ENCODE measurements at regions not wholly inside any gene's neighbourhood (a gene's known extent, or its start where the extent isn't known, plus 50 kb on each side); places are given as distances from the start of the nearest gene placed in this dataset.
A peak's percentile ranks its signal among the peaks of the same experiment; 100 is the strongest.

DNA sequence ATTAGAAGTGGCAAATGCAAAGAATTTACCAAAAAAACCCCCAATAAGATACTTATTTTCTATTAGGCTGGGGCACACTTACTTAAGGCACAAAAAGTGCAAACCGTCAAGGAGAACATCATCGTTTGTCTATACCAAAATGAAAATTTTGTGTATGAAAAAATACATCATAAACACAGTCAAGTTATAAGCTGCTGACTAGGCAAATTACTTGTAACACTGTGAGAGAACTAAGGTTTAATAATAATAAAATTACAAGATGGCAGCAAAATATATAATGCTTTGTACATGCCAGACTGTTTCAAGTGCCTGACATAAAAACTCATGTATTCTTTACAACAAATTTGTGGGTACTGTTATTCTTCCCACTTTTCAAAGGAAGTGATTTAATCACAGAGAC lies 297.2 kb upstream of the CRBN start:
- POLR2A ChIA-PET (ENCODE audit: partially characterized antibody), result no interaction called here
- CTCF ChIA-PET (ENCODE audit: partially characterized antibody), result no interaction called here
- Histone ChIP-seq H2BK15ac (ENCODE audit: low read length) (no peak overlapping the region), H4K8ac (ENCODE audit: extremely low read depth, insufficient read depth, low read length) (no peak overlapping the region), H3K18ac (ENCODE audit: extremely low read depth, low read length) (no peak overlapping the region), H3K36me3 (ENCODE audit: control insufficient read depth in 2 of 4, insufficient read depth in 4 of 4, low read length in 3 of 4) (no peaks in the 10 kb centered on the region), H3K14ac (ENCODE audit: insufficient read length) (no peak overlapping the region), H3K56ac (replicated peaks; ENCODE audit: insufficient read length, low read depth, low read length) (no peak overlapping the region), H3K4me3 (ENCODE audit: extremely low read depth in 1 of 4, insufficient read depth in 2 of 4, low read depth in 3 of 4, low read length in 4 of 4) (no peak overlapping the region), H3K23ac (ENCODE audit: insufficient read length) (no peak overlapping the region), H3K4ac (replicated peaks; ENCODE audit: insufficient read length, low read depth, low read length) (no peak overlapping the region), H2BK5ac (ENCODE audit: low read depth, low read length) (no peak overlapping the region), H2BK20ac (ENCODE audit: low read length) (no peak overlapping the region), H4K91ac (replicated peaks; ENCODE audit: insufficient read length, low read length) (no peak overlapping the region), H2AFZ (ENCODE audit: low read length) (no peak overlapping the region), H4K5ac (ENCODE audit: insufficient read length, low read depth, low read length) (no peak overlapping the region), H3K27me3 (replicated peaks in 1 of 4; ENCODE audit: control insufficient read depth in 3 of 4, extremely low read depth in 1 of 4, insufficient read depth in 3 of 4, low read length in 3 of 4) (no peaks in the 10 kb centered on the region), H3K4me1 (replicated peaks in 1 of 4; ENCODE audit: control insufficient read depth in 3 of 4, insufficient read depth in 4 of 4, low read length in 3 of 4) (no peaks in the 10 kb centered on the region), H3K79me1 (ENCODE audit: low read depth, low read length) (no peaks in the 10 kb centered on the region), H3K9me3 (ENCODE audit: insufficient read depth in 2 of 2, low read depth in 1 of 2, low read length in 1 of 2) (no peaks in the 10 kb centered on the region), H2BK120ac (replicated peaks; ENCODE audit: low read depth, low read length) (no peak overlapping the region), H3K4me2 (ENCODE audit: insufficient read depth in 1 of 2, low read depth in 2 of 2, low read length in 2 of 2) (no peak overlapping the region), H3K9ac (replicated peaks in 1 of 4; ENCODE audit: extremely low read depth in 1 of 4, low read depth in 3 of 4, low read length in 3 of 4) (no peak overlapping the region), H2AK5ac (ENCODE audit: low read depth, low read length) (no peak overlapping the region), H4K20me1 (replicated peaks in 1 of 2; ENCODE audit: control insufficient read depth in 1 of 2, insufficient read depth in 2 of 2, low read length in 2 of 2) (no peaks in the 10 kb centered on the region), H3K79me2 (ENCODE audit: control insufficient read depth in 1 of 2, insufficient read depth in 2 of 2, low read length in 2 of 2) (no peaks in the 10 kb centered on the region), H2BK12ac (ENCODE audit: low read depth, low read length) (no peak overlapping the region), H3K27ac (ENCODE audit: low read depth, low read length) (no peak overlapping the region), H3K23me2 (ENCODE audit: low read depth, low read length) (no peaks in the 10 kb centered on the region)
- 85% methylated on average over 2 of the region's 2 CpGs; no CpG with 5 or more reads in 1 of the 2 experiments for WGBS, 2 experiments (ENCODE audit: extremely low coverage in 1 of 2, insufficient coverage in 1 of 2, insufficient read length in 1 of 2, insufficient replicate concordance in 2 of 2, low coverage in 1 of 2, low lambda C conversion rate in 2 of 2, missing lambda C conversion rate in 1 of 2)
- FAIRE-seq (no peak), DNase-seq (ENCODE audit: low read depth in 1 of 2, low spot score in 2 of 2) (no peak)
- no peak for TF ChIP-seq POLR2A (IDR thresholded peaks at IDR 0.05; ENCODE audit: control extremely low read depth in 1 of 2, low read depth in 2 of 2, low read length in 2 of 2)
- peak; percentile 33; the same call in 1 of the 2 replicates for TF ChIP-seq MAFK (IDR thresholded peaks at IDR 0.05; ENCODE audit: low read depth, low read length)

All from H1 (cell line).